Smooth muscle cell (in vitro differentiated cells): ENCODE measurements at regions not wholly inside any gene's neighbourhood (a gene's known extent, or its start where the extent isn't known, plus 50 kb on each side); places are given as distances from the start of the nearest gene placed in this dataset.

Experiments used
- DNase-seq: peaks from one replicate; lab custom pipeline; 2025; ENCODE audit not compliant: unreplicated experiment; lab: John Stamatoyannopoulos, UW
- H2AFZ ChIP-seq: fragments of 200-600 bp; sonication (generic); 2 replicates; pipeline ENCODE4 v1.6.0; 2016; ENCODE audit warnings: antibody characterized with exemption, low read depth, mild to moderate bottlenecking
- H3F3A ChIP-seq: fragments of 200-600 bp; sonication (generic); 2 replicates; pipeline ENCODE4 v1.6.0; 2017; ENCODE audit warnings: antibody characterized with exemption, low read depth
- H3K27ac ChIP-seq: fragments of 200-600 bp; sonication (generic); 2 replicates; pipeline ENCODE4 v1.5.1; 2016; ENCODE audit warnings: low read depth, mild to moderate bottlenecking
- H3K27me3 ChIP-seq: fragments of 200-600 bp; sonication (generic); 2 replicates; pipeline ENCODE4 v1.6.1; 2016; ENCODE audit warnings: low read depth, mild to moderate bottlenecking
- H3K36me3 ChIP-seq: fragments of 200-600 bp; sonication (generic); 2 replicates; pipeline ENCODE4 v1.5.1; 2016; ENCODE audit warnings: low read depth
- H3K4me1 ChIP-seq: fragments of 200-600 bp; sonication (generic); 2 replicates; pipeline ENCODE4 v1.5.1; 2016; ENCODE audit warnings: low read depth
- H3K4me2 ChIP-seq: fragments of 200-600 bp; sonication (generic); 2 replicates; pipeline ENCODE4 v1.6.0; 2016; ENCODE audit warnings: mild to moderate bottlenecking
- H3K4me3 ChIP-seq: fragments of 200-600 bp; sonication (generic); 2 replicates; pipeline ENCODE4 v1.5.1; 2016; ENCODE audit warnings: mild to moderate bottlenecking
- H3K79me2 ChIP-seq: fragments of 200-600 bp; sonication (generic); 2 replicates; pipeline ENCODE4 v1.6.0; 2016; ENCODE audit warnings: low read depth, mild to moderate bottlenecking
- H3K9ac ChIP-seq: fragments of 200-600 bp; sonication (generic); 2 replicates; pipeline ENCODE4 v1.6.0; 2016; ENCODE audit warnings: low read depth
- H3K9me3 ChIP-seq: fragments of 200-600 bp; sonication (generic); replicated peaks from 2 replicates; pipeline ENCODE4 v1.5.1; 2016; ENCODE audit warnings: low read depth
- H4K20me1 ChIP-seq: fragments of 200-600 bp; sonication (generic); 2 replicates; pipeline ENCODE4 v1.6.0; 2016; ENCODE audit warnings: low read depth
- WGBS: methylation state at CpG from one replicate; pipeline ENCODE4 v1.1.7; 2016; ENCODE audit warnings: low lambda C conversion rate; 5-methylcytosine and 5-hydroxymethylcytosine counted together
- TF ChIP-seq, protein P1 (sequence below): fragments of 200-600 bp; sonication (generic); IDR thresholded peaks from 2 replicates; pipeline ENCODE4 v1.5.1; 2017; ENCODE audit warnings: borderline replicate concordance, mild to moderate bottlenecking, antibody characterized with exemption; ENCODE audit not compliant: insufficient read depth, poor library complexity, severe bottlenecking

DNA sequence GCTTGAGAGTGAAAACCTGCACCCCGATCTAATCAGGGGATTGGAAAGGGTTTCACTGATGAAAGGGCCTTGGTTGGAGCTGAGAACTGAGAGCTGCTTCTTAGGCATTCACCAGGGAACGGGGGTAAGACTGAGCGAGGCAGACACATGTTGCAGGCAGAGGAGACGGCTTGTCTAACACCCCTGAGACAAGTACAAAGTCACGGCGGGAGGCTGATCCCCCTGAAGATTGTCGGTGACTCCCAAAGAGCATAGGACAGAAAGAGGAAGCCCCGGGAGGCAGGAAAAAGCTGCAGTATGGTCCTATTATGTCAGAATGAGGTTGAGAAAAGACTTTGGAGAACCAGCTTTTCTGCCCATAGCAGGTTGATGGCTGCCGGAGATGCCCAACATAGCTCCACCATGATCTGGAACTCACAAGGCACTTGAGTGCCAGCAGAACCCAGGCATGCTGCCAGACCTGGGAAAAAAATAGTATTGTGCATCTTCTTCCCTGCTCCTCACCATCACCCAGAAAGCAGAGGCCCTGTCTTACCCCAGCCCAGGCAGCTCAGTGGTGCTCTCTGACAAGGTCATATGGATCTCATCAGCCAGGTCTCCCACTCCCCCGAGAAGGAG, 463.9 kb upstream of the PROX1 start:
- no peak for DNase-seq
- Histone ChIP-seq H3K27ac (no peak overlapping the region), H3K79me2 (no peaks in the 10 kb centered on the region), H3K4me2 (no peak overlapping the region), H3K4me1 (no peaks in the 10 kb centered on the region), H2AFZ (no peak overlapping the region), H4K20me1 (no peaks in the 10 kb centered on the region), H3K9me3 (no peaks in the 10 kb centered on the region), H3K27me3 (no peaks in the 10 kb centered on the region), H3F3A (no peaks in the 10 kb centered on the region), H3K36me3 (no peaks in the 10 kb centered on the region), H3K4me3 (no peak overlapping the region), H3K9ac (no peak overlapping the region)
- WGBS = 83% methylated on average over 10 of the region's 10 CpGs
- TF ChIP-seq, protein P1, sequence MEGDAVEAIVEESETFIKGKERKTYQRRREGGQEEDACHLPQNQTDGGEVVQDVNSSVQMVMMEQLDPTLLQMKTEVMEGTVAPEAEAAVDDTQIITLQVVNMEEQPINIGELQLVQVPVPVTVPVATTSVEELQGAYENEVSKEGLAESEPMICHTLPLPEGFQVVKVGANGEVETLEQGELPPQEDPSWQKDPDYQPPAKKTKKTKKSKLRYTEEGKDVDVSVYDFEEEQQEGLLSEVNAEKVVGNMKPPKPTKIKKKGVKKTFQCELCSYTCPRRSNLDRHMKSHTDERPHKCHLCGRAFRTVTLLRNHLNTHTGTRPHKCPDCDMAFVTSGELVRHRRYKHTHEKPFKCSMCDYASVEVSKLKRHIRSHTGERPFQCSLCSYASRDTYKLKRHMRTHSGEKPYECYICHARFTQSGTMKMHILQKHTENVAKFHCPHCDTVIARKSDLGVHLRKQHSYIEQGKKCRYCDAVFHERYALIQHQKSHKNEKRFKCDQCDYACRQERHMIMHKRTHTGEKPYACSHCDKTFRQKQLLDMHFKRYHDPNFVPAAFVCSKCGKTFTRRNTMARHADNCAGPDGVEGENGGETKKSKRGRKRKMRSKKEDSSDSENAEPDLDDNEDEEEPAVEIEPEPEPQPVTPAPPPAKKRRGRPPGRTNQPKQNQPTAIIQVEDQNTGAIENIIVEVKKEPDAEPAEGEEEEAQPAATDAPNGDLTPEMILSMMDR = no peak

DNA sequence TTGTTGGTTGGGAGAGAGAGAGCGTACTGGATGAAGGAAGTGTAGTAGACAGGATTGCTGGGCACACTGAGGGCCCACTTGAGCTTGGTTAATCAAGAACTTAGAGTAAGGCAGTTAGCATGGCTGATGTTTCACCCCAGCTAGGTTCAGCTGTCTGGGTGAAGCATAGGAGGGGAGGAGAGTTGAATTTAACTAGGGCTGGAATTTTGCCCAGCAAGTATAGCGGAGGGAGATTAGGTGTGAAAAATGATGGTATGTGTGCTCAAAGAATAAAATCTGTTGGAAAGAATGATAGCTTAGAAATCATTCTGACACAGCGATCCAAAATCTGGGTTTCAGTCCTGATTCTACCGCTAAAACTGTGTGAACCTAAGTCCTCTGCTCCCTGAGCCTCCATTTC, 461.5 kb upstream of the PROX1 start:
- no peaks in the 10 kb centered on the region for H3K27me3 ChIP-seq
- H3K9ac ChIP-seq = no peak overlapping the region
- H3K4me2 ChIP-seq = no peak overlapping the region
- TF ChIP-seq, protein P1 = no peak
- H3K9me3 ChIP-seq = no peaks in the 10 kb centered on the region
- no peaks in the 10 kb centered on the region for H4K20me1 ChIP-seq
- no peaks in the 10 kb centered on the region for H3K4me1 ChIP-seq
- no peaks in the 10 kb centered on the region for H3K36me3 ChIP-seq
- DNase-seq = no peak
- H2AFZ ChIP-seq = no peak overlapping the region
- no peak overlapping the region for H3K27ac ChIP-seq
- no peaks in the 10 kb centered on the region for H3F3A ChIP-seq
- 99% methylated on average over 4 of the region's 4 CpGs for WGBS
- no peaks in the 10 kb centered on the region for H3K79me2 ChIP-seq
- no peak overlapping the region for H3K4me3 ChIP-seq

DNA sequence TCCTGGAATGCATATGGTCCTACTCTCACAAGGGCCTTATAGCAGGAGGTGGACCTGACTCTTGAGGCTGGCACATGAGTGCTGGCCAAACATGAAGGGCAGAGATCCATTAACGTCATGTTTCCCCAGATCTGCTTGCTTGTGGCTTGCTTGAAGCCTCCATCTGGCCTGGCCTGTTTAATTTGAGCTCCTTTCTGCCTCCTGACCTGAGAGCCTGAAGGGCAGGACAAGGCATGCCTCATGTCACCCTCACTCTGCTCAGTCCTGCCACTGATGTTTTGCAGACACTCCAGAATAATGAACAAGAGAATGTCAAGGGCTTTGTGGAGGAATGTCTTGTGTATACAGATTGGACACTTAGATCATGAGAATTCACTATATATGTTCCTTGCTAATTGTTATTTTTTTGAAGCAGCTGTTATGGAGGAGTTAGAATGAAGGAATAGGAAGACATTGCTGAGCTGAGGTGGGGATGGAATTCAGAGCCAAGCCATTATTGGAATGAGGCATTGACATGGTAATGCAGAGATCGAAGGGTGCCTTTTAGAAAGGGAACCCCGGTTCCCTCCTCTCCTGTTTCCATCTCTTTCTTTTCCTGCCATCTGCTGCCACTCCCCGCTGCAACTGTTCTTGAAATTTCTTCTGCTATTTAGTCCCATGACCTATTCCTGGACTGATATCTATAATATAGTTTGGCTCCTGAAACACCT, 457.0 kb upstream of the PROX1 start:
- H2AFZ ChIP-seq = no peak overlapping the region
- no peak overlapping the region for H3K4me3 ChIP-seq
- no peaks in the 10 kb centered on the region for H3K79me2 ChIP-seq
- H3K9me3 ChIP-seq = no peaks in the 10 kb centered on the region
- no peak overlapping the region for H3K9ac ChIP-seq
- H4K20me1 ChIP-seq = no peaks in the 10 kb centered on the region
- H3K4me1 ChIP-seq = no peaks in the 10 kb centered on the region
- no peaks in the 10 kb centered on the region for H3F3A ChIP-seq
- H3K36me3 ChIP-seq = no peaks in the 10 kb centered on the region
- no peak for DNase-seq
- no peak overlapping the region for H3K27ac ChIP-seq
- H3K27me3 ChIP-seq = no peaks in the 10 kb centered on the region
- H3K4me2 ChIP-seq = no peak overlapping the region
- TF ChIP-seq, protein P1 = no peak
- WGBS = 66% methylated on average over 4 of the region's 4 CpGs
